ENCODE measurements at regions not wholly inside any gene's neighbourhood (a gene's known extent, or its start where the extent isn't known, plus 50 kb on each side); places are given as distances from the start of the nearest gene placed in this dataset.
A peak's percentile ranks its signal among the peaks of the same experiment; 100 is the strongest.

DNA sequence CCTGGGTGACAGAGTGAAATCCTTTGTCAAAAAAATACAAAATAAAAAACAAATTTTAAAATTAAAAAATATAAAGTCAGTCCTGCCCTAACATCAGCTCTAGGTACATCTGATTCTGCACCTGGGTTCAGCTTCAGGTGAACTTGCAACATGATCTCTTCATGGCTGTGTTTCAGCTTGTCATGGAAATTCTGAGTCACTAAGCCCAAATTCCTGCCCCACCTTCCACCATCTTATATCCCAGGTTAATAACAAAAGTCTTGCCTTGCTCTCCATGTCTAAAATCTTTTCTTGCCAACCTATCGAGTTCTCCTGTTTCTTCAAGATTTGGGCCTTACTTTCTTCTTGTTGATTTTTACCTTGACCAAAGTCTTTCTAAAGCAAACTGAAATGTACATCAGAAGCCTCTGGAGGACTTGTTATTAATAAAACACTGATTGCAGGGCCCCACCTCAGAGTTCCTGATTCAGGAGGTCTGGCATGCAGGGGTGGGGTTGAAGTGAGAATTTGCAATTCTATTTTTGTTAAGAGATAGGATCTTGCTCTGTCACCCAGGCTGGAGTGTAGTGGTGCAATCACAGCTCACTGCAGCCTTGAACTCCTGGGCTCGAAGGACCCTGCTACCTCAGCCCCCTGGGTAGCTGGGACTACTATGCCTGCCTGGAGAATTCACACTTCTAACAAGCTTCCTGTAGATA is 125.8 kb upstream of the VCX3A start:
- Histone ChIP-seq H3K27ac (ENCODE audit: low read depth, low read length) (no peak overlapping the region), H3K9me2 (replicated peaks; ENCODE audit: control insufficient read depth, low read length) (no peaks in the 10 kb centered on the region), H4K20me1 (ENCODE audit: control insufficient read depth, insufficient read depth, low read depth, low read length) (no peaks in the 10 kb centered on the region), H3K27me3 (ENCODE audit: control insufficient read depth, low read length) (no peaks in the 10 kb centered on the region), H3K36me3 (ENCODE audit: control insufficient read depth, low read length) (no peaks in the 10 kb centered on the region), H3K4me2 (ENCODE audit: low read length) (no peak overlapping the region), H3F3A (ENCODE audit: control insufficient read depth, insufficient read depth) (no peaks in the 10 kb centered on the region), H3K79me2 (ENCODE audit: control insufficient read depth, low read length) (no peaks in the 10 kb centered on the region), H3K4me1 (ENCODE audit: control insufficient read depth, low read length) (no peaks in the 10 kb centered on the region), H3K9me3 (ENCODE audit: control insufficient read depth, insufficient read depth, low read length) (no peaks in the 10 kb centered on the region), H3K4me3 (ENCODE audit: low read length) (no peak overlapping the region)
- TF ChIP-seq EZH2phosphoT487 (IDR thresholded peaks at IDR 0.05; ENCODE audit: borderline replicate concordance, low read length) = no peak
- TF ChIP-seq, protein P1, sequence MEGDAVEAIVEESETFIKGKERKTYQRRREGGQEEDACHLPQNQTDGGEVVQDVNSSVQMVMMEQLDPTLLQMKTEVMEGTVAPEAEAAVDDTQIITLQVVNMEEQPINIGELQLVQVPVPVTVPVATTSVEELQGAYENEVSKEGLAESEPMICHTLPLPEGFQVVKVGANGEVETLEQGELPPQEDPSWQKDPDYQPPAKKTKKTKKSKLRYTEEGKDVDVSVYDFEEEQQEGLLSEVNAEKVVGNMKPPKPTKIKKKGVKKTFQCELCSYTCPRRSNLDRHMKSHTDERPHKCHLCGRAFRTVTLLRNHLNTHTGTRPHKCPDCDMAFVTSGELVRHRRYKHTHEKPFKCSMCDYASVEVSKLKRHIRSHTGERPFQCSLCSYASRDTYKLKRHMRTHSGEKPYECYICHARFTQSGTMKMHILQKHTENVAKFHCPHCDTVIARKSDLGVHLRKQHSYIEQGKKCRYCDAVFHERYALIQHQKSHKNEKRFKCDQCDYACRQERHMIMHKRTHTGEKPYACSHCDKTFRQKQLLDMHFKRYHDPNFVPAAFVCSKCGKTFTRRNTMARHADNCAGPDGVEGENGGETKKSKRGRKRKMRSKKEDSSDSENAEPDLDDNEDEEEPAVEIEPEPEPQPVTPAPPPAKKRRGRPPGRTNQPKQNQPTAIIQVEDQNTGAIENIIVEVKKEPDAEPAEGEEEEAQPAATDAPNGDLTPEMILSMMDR (IDR thresholded peaks at IDR 0.05; ENCODE audit: low read depth, low read length, poor library complexity, severe bottlenecking) = no peak

DNA sequence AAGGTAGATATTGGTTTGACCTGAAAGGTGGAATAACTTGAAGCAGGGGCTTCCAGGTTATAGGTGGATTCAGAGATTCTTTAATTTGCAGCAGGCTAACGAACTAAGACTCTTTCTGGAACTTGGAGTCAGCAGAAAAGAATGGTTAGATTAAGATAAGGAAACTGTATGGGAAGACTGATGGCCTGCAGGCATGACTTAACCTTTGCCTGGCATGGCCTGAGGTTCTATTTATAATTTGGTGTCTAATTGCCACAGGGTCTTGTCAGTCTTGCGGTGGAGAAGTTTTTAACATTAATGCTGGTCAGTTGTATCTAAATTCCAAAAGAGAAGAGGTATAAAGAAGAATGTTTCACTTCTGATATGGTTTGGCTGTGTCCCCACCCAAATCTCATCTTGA is 110.3 kb upstream of the VCX3A start:
- Histone ChIP-seq H3K27ac (ENCODE audit: low read depth, low read length) (no peak overlapping the region), H3F3A (ENCODE audit: control insufficient read depth, insufficient read depth) (no peaks in the 10 kb centered on the region), H3K79me2 (ENCODE audit: control insufficient read depth, low read length) (no peaks in the 10 kb centered on the region), H3K4me3 (ENCODE audit: low read length) (no peak overlapping the region), H3K36me3 (ENCODE audit: control insufficient read depth, low read length) (no peaks in the 10 kb centered on the region), H3K4me1 (ENCODE audit: control insufficient read depth, low read length) (no peaks in the 10 kb centered on the region), H3K9me2 (replicated peaks; ENCODE audit: control insufficient read depth, low read length) (no peaks in the 10 kb centered on the region), H3K27me3 (ENCODE audit: control insufficient read depth, low read length) (no peaks in the 10 kb centered on the region), H4K20me1 (ENCODE audit: control insufficient read depth, insufficient read depth, low read depth, low read length) (no peaks in the 10 kb centered on the region), H3K4me2 (ENCODE audit: low read length) (no peak overlapping the region), H3K9me3 (ENCODE audit: control insufficient read depth, insufficient read depth, low read length) (no peaks in the 10 kb centered on the region)
- TF ChIP-seq EZH2phosphoT487 (IDR thresholded peaks at IDR 0.05; ENCODE audit: borderline replicate concordance, low read length) = no peak
- TF ChIP-seq, protein P1 (IDR thresholded peaks at IDR 0.05; ENCODE audit: low read depth, low read length, poor library complexity, severe bottlenecking) = no peak

- Histone ChIP-seq H3F3A (ENCODE audit: control insufficient read depth, insufficient read depth) (no peaks in the 10 kb centered on the region), H3K27ac (ENCODE audit: low read depth, low read length) (no peak overlapping the region), H3K9me3 (ENCODE audit: control insufficient read depth, insufficient read depth, low read length) (no peaks in the 10 kb centered on the region), H3K4me2 (ENCODE audit: low read length) (no peak overlapping the region), H3K4me3 (ENCODE audit: low read length) (no peak overlapping the region), H3K4me1 (ENCODE audit: control insufficient read depth, low read length) (no peaks in the 10 kb centered on the region), H3K27me3 (ENCODE audit: control insufficient read depth, low read length) (no peaks in the 10 kb centered on the region), H3K9me2 (replicated peaks; ENCODE audit: control insufficient read depth, low read length) (no peaks in the 10 kb centered on the region), H3K36me3 (ENCODE audit: control insufficient read depth, low read length) (no peaks in the 10 kb centered on the region), H4K20me1 (ENCODE audit: control insufficient read depth, insufficient read depth, low read depth, low read length) (no peaks in the 10 kb centered on the region), H3K79me2 (ENCODE audit: control insufficient read depth, low read length) (no peaks in the 10 kb centered on the region)
- no peak for TF ChIP-seq EZH2phosphoT487 (IDR thresholded peaks at IDR 0.05; ENCODE audit: borderline replicate concordance, low read length)
- TF ChIP-seq, protein P1 (IDR thresholded peaks at IDR 0.05; ENCODE audit: low read depth, low read length, poor library complexity, severe bottlenecking) = peak; percentile 47
These were observed 109.5 kb upstream of the VCX3A start for GRCh38 chrX:6644411-6644810.
